ENCODE measurements at regions not wholly inside any gene's neighbourhood (a gene's known extent, or its start where the extent isn't known, plus 50 kb on each side); places are given as distances from the start of the nearest gene placed in this dataset.

DNA sequence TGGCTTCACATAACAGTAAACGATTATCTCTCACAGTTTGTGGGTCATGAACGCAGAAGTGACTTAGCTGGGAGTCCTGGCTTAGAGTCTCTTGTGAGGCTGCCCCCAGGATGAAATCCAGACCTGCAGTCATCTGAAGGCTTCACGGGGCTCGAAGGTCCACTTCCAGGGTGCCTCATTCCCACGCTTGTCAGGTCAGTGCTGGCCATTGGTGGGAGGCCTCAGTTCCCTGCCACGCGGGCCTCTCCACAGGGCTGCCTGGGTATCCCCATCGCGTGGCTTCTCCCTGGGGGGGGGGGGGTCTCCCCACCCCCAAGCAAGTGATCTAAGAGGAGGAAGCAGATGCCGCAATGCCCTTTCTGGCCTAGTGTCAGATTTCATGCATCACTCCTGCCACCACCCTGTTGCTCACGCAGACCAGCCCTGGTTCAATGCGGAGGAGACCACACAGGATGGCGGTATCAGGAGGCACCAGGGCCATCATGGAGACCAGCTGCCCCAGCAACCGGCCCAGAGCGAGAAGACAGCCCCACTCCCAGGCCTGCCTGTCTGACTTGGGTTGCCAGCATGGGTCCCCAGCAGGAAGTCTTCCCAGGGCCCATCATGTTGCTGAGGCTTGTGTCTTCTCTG is 77.3 kb upstream of the CDH5 start:
- no peak for DNase-seq

GRCh38 chr16:66287926-66288325 is 78.6 kb upstream of the CDH5 start:
- DNase-seq: peak in 1 of 2 donors; percentile 41

DNA sequence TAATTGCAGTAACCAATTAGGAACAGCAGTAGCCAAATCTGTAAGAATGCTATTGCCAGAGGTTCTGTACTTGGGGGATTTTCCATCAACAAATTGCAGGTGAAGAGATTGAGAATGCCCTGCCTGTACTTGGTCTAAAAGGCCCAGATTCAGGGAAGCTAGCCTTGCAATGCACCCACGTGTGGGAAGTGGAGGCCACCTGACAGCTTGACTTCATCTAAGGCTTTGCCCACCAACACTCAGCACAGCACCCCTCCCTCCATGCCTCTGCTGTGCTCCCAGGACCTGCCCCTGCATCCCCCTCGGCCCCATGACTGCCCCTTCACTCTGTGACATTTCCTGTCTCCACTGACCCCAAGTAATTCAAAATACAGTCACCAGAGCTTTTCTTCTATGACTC is 79.1 kb upstream of the CDH5 start:
- no peak for DNase-seq

GRCh38 chr16:66286527-66286926 is 80.0 kb upstream of the CDH5 start:
- no peak for DNase-seq

GRCh38 chr16:66278604-66279262 is 87.8 kb upstream of the CDH5 start:
- no peak for DNase-seq

- no peak for DNase-seq
These were observed 88.4 kb upstream of the CDH5 start for GRCh38 chr16:66278111-66278531.

DNA sequence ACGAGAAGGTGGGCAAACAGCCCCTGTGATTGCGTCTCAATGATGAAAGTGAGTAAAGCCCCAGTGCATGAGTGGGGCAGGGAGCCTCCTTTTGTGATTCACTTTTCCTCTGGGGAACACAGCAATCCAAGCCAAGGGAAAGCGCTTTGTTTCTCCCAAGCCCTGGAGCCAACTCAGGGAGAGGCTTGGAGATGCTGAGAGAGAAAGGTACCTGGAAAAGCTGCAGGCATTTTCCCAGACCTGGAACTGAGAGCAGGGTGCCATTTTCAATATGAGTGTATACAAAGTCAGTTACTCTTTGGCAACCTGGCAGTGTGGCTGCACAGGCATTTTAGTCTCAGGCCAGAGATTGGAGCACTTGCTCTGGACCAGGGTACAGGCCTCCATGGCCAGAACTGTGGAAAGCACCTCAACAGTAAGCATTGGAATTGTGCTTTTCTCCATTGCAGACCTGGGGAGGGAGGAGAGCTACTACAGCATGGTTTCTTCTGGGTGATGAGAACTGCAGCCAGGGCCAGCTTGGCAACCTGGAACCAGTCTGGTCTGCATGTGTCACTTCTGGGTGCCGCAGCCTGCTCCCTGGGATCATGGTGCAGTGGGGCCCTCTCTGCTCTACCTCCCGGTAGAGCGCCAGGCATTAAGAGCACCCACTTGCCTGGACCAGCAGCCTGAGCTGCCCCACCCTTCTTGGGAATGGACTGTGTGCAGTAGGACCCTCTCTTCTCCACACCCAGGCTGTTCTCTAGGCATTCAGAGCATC is 89.0 kb upstream of the CDH5 start:
- no peak for DNase-seq

- DNase-seq: peak; percentile 43 to 86
These were observed 90.6 kb upstream of the CDH5 start for GRCh38 chr16:66275775-66276428.

GRCh38 chr16:66274335-66275110 is 92.0 kb upstream of the CDH5 start:
- peak; percentile 59 to 65 for DNase-seq

GRCh38 chr16:66273644-66274334 is 92.7 kb upstream of the CDH5 start:
- no peak for DNase-seq

GRCh38 chr16:66273053-66273452 is 93.4 kb upstream of the CDH5 start:
- no peak for DNase-seq

- DNase-seq: no peak
These were observed 94.0 kb upstream of the CDH5 start for GRCh38 chr16:66272461-66272860.

DNA sequence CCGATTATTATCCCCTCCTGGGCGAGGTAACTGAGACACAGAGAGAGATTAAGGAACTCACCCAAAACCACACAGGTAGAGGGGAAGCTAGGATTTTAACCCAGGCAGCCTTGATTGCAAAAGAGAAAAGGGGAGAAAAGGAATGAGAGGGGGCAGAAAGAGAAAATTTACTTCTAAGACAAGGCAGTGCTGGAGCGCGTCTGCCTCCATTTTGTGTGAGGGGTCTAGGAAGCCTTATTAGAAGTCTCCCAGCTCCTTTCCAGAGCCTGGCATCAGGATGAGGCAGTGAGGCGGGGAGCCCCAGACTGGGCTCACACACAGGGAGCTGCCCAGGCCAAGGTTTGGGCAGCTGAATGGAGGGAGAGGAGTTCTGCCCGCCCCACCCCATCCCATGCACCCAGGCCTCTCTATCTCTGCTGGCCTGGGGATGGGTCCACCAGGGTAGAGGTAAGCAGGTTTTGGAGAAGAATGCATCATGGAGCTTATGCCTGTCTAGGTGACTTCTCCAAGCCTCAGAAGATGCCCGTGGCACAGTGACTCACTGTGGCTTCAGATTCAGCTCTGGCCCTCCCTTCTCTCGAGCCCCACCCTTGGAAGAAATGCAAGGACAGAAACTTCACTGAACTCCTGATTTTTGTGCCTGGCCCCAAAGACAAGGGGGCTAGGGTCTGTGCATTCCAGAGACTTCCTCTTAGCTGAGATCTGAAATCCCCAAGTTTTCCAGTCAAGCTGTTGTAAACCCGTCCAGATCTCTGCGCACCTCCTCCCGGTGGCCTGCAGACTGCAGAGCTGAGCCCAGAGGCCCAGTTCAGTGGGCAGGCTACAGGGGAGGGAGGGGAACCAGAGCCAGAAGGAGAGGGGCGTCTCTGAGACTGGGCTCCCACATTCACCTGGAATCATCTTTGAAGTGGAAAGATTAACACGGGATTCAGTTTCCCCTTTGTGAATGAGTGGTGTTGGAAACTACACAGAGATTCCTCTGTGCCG is 95.1 kb upstream of the CDH5 start:
- DNase-seq: no peak

- peak; percentile 21 to 65 for DNase-seq
These were observed 96.1 kb upstream of the CDH5 start for GRCh38 chr16:66270333-66270927.

- DNase-seq: no peak
These were observed 96.7 kb upstream of the CDH5 start for GRCh38 chr16:66269617-66270332.

- no peak for DNase-seq
These were observed 99.0 kb upstream of the CDH5 start for GRCh38 chr16:66267292-66268014.

DNA sequence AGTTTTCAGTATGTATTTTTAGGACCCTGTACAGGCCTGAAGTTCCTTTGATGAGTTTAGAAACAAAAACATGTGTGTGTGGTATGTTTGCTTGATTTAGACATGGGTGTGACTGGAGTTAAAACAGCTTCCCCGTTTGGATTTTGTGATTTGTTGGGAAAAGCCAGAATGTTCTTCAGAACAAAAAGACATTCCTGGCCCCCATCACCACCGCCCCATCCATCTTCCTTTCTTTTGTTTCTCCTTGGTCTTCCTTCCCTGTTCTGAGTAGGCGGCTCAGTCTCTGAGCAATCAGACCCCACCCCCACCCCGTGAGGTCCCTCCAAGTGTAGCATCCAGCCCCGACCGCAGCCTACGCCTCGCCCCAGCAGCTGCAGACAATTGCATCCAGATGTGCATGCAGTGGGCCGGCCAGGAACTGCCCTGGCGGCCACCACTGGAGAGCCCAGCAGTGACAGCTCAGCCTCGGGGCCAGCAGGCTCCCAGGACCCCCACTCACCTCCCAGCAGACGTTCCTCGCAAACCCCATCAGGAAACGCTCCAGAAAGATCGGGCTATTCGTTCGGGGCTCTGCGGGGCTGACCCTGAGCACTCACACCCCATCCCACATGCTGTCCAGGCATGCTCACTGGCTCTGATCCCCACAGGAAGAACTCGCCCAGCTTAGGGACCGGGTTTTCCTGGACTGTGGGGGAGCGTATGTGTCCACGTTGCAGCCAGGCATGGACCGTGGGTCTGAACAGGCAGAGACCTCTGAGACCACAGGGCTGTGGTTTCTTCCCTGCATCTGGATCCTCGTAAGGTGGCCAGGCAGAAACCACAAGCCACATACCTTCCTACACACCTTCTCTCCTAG is 99.8 kb upstream of the CDH5 start:
- DNase-seq: no peak

DNA sequence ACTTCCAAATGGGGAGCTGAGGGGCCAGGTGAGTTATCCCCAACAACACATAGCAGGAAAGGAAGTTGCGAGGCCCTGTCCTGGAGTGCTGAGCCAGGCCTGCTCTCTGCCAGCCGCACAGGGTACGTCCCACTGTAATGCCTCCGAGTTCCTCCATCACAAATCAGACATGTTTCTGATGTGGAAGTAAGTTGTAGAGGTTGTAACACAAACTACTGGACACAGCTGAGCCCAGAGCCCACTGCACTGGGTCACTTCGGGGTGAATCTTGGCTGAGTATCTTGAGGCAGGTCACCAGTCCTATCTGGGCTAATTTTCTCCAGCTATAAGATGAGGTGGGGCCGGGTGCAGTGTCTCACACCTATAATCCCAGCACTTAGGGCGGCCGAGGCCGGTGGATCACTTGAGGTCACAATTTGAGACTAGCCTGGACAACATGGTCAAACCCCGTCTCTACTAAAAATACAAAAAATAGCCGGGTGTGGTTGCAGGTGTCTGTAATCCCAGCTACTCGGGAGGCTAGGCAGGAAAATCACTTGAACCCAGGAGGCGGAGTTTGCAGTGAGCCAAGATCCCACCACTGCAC is 100.8 kb upstream of the CDH5 start:
- no peak for DNase-seq
